Keratinocyte (primary cell): ENCODE measurements at regions not wholly inside any gene's neighbourhood (a gene's known extent, or its start where the extent isn't known, plus 50 kb on each side); places are given as distances from the start of the nearest gene placed in this dataset.
A peak's percentile ranks its signal among the peaks of the same experiment; 100 is the strongest.

Experiments used
- EZH2 ChIP-seq: IDR thresholded peaks from one replicate; pipeline ENCODE4 v1.6.1; 2012; ENCODE audit warnings: inconsistent platforms, mild to moderate bottlenecking, low read length, moderate library complexity
- TF ChIP-seq, protein P1 (sequence below), 3 experiments: IDR thresholded peaks in 1 of 3; conservative IDR thresholded peaks in 1 of 3; optimal IDR thresholded peaks in 1 of 3; 2 replicates in 2 of 3; 3 replicates in 1 of 3; pipeline versions ENCODE3 to v1.5.1; 2011; ENCODE audit warnings: low read length in 3 of 3, mild to moderate bottlenecking in 3 of 3, moderate library complexity in 2 of 3, control low read depth in 1 of 3, inconsistent platforms in 1 of 3; ENCODE audit not compliant: insufficient read depth in 2 of 3; ENCODE audit errors: extremely low read depth in 1 of 3

DNA sequence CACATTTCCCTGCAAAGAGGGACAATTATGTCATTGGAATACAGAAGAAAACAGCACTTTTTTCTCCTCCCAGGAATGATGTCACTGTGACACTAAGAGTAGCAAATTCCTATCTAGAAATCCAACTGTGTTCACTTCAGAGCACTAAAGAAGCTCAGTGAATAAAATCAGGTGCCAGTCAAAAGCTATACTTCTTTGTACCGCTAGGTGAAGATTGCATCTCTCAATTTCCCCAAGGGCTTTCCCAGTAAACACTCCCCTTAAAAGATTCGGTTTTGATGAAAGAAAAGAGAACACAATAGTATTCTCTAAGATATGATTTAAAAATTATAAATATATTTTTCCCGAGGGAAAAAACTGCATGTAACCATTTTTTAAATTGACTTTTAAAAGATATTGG, 104.7 kb upstream of the MID1 start:
- TF ChIP-seq, protein P1, sequence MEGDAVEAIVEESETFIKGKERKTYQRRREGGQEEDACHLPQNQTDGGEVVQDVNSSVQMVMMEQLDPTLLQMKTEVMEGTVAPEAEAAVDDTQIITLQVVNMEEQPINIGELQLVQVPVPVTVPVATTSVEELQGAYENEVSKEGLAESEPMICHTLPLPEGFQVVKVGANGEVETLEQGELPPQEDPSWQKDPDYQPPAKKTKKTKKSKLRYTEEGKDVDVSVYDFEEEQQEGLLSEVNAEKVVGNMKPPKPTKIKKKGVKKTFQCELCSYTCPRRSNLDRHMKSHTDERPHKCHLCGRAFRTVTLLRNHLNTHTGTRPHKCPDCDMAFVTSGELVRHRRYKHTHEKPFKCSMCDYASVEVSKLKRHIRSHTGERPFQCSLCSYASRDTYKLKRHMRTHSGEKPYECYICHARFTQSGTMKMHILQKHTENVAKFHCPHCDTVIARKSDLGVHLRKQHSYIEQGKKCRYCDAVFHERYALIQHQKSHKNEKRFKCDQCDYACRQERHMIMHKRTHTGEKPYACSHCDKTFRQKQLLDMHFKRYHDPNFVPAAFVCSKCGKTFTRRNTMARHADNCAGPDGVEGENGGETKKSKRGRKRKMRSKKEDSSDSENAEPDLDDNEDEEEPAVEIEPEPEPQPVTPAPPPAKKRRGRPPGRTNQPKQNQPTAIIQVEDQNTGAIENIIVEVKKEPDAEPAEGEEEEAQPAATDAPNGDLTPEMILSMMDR (optimal IDR thresholded peaks at IDR 0.05 in 1 of 3, IDR thresholded peaks at IDR 0.05 in 1 of 3, conservative IDR thresholded peaks at IDR 0.05 in 1 of 3; ENCODE audit: extremely low read depth in 1 of 3, insufficient read depth in 2 of 3, low read length in 3 of 3): peak in 2 of 3 experiments; percentile 27 to 55
- TF ChIP-seq EZH2: no peak
